ENCODE measurements at regions not wholly inside any gene's neighbourhood (a gene's known extent, or its start where the extent isn't known, plus 50 kb on each side); places are given as distances from the start of the nearest gene placed in this dataset.
A peak's percentile ranks its signal among the peaks of the same experiment; 100 is the strongest.

DNA sequence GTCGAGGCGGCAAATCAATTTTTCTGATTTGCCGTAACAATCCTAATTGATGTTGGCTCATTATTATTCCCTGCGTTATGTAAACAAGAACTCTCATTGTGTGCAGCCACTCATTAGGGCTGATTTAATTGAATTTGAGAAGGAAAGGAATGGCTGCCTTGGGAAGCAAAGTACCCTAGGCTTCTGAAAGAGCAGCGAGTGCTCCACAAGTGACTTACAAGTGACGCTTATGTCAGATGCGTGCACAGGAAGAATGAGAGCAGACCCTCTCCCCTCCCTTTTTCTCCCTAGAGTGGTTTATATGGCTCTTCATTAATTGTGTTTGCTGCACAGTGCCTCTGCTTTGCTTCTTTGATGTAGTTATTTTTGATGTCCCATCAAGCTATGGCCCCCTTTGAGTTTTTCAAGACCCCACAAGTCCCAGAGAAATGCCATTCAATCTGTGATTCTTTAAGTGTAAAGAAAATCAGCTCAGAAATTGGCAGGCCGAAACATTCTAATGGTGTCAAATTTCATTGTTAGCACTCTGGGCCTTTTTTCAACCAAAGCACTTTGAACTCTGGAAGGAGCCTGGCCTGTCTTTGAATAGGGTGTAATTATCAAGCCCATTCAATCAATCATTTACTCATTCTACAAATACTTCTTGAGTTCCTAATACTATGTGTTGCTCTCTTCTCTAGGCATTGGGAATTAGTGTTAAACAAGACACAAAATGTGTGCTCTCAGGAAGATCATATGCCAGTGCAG, 86.8 kb upstream of the VAV3 start:
- no peak for TF ChIP-seq CTCF (IDR thresholded peaks at IDR 0.05; ENCODE audit: unreplicated experiment)
- Mint-ChIP-seq H3K9me3 (ENCODE audit: low read depth) (no peaks in the 10 kb centered on the region), H3K4me1 (ENCODE audit: low read depth) (peaks cover 8% of the 10 kb centered on the region), H3K36me3 (ENCODE audit: insufficient read depth) (no peaks in the 10 kb centered on the region), H3K27me3 (peaks cover 49% of the 10 kb centered on the region), H3K27ac (no peak overlapping the region), H3K4me3 (ENCODE audit: low read depth) (no peak overlapping the region)
- no peak for DNase-seq (ENCODE audit: low spot score, unreplicated experiment)

DNA sequence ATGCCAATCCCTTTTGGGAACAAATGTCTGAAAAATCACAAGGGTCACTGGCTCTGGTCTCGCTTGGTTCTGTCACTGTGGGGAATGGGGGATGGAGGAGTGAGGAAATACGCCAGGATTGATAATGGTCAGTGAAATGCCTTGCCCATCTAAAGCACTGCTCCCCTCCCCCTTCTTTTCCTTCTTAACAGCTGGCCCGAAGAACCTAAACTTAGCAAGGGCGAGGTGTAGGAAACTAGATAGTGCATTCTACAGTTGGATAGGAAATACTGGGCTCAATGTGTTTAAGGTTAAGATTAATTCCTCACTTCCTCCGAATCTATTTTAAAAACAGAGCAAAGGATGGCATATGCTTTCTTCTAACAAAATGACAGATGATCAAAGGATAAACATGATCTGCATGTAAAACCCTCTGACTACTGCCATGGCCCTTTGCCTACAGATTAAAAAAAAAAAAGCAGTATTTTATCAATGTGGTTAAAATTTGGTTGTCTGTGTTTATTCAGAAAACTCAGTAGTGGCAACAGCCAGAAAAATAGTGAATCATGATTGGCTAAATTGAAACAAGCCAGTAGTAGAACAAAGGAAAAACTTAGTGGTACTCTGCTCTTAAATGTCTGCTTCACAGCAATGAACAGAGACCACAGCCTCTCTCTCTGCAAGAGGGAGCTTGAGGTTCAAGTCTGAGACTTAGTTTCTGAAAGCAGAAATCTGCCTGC, 86.1 kb upstream of the VAV3 start:
- H3K27ac Mint-ChIP-seq = peak overlapping the region; percentile 15
- no peak overlapping the region for H3K4me3 Mint-ChIP-seq (ENCODE audit: low read depth)
- peaks cover 9% of the 10 kb centered on the region for H3K4me1 Mint-ChIP-seq (ENCODE audit: low read depth)
- no peak for TF ChIP-seq CTCF (IDR thresholded peaks at IDR 0.05; ENCODE audit: unreplicated experiment)
- no peaks in the 10 kb centered on the region for H3K9me3 Mint-ChIP-seq (ENCODE audit: low read depth)
- peaks cover 54% of the 10 kb centered on the region for H3K27me3 Mint-ChIP-seq
- H3K36me3 Mint-ChIP-seq (ENCODE audit: insufficient read depth) = no peaks in the 10 kb centered on the region
- DNase-seq (ENCODE audit: low spot score, unreplicated experiment) = no peak

- Mint-ChIP-seq H3K4me1 (ENCODE audit: low read depth) (peaks cover 17% of the 10 kb centered on the region), H3K4me3 (ENCODE audit: low read depth) (no peak overlapping the region), H3K27me3 (peaks cover 55% of the 10 kb centered on the region), H3K36me3 (ENCODE audit: insufficient read depth) (no peaks in the 10 kb centered on the region), H3K9me3 (ENCODE audit: low read depth) (no peaks in the 10 kb centered on the region), H3K27ac (peak overlapping the region; percentile 57)
- DNase-seq (ENCODE audit: low spot score, unreplicated experiment) = no peak
- no peak for TF ChIP-seq CTCF (IDR thresholded peaks at IDR 0.05; ENCODE audit: unreplicated experiment)
Measured at GRCh38 chr1:108050158-108050557, 85.2 kb upstream of the VAV3 start.

DNA sequence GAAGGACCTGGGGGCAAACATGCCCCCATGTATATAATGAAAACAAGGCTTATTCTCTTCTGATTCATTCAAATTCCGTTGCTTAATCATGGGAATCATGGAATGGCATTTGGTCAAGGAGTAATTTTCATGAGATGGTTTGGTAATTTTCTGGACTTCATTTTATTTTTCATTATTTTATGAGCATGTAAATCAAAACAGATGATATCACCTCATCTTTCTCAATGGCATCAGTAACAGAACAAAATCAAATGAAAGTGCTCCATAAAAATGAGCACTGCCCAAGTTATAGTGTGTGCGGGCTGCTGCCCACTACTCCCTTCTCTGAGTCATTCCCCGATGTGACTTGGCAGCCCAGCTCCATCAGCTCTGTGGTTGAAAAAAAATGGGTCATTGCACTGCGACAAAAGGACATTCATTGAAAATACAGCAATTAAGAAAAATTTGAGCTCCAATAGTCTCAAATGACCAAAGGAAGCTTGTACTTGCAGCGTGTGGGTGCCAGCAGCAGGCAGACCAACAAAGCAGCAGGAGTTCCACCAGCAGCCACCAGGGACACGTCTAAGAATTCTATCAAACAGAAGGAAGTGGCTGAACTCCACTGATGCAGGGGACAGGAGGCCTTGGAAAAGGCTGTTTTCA, 84.3 kb upstream of the VAV3 start:
- no peak for DNase-seq (ENCODE audit: low spot score, unreplicated experiment)
- Mint-ChIP-seq H3K27me3 (peaks cover 55% of the 10 kb centered on the region), H3K9me3 (ENCODE audit: low read depth) (no peaks in the 10 kb centered on the region), H3K4me3 (ENCODE audit: low read depth) (no peak overlapping the region), H3K27ac (no peak overlapping the region), H3K4me1 (ENCODE audit: low read depth) (peaks cover 20% of the 10 kb centered on the region), H3K36me3 (ENCODE audit: insufficient read depth) (no peaks in the 10 kb centered on the region)
- peak; percentile 62 for TF ChIP-seq CTCF (IDR thresholded peaks at IDR 0.05; ENCODE audit: unreplicated experiment)
